ENCODE measurements at regions not wholly inside any gene's neighbourhood (a gene's known extent, or its start where the extent isn't known, plus 50 kb on each side); places are given as distances from the start of the nearest gene placed in this dataset.

DNA sequence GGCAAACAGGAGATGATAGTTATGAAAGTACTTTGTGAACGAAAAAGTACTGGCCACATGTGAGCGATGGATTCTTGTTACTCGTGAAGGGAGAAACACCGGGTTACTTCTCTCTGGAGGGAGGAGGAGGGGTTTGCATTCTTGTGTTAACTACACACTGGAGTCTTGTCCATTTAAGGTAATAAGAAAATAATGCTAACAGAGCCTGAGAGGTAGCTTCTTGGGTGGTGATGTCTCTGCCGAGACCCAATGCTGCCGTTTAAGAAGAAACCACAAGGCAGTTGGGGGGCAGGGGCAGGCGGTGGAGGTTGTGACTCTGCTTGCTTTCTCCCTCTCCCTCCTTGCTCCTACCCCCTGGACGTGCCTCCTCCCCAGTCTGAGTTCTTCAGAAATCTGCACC is 100.9 kb upstream of the ROPN1 start:
- Histone ChIP-seq H3K4me2 (ENCODE audit: extremely low read depth, insufficient read depth, low read length) (no peak overlapping the region), H3K36me3 (ENCODE audit: control insufficient read depth, insufficient read depth, low read length) (no peaks in the 10 kb centered on the region), H3K27me3 (ENCODE audit: control insufficient read depth, insufficient read depth, low read length) (peaks cover 3% of the 10 kb centered on the region), H3K9me3 (ENCODE audit: control insufficient read depth, insufficient read depth, low read depth, low read length) (no peaks in the 10 kb centered on the region), H2AFZ (ENCODE audit: low read length) (no peak overlapping the region), H3K4me1 (ENCODE audit: control insufficient read depth, extremely low read depth, insufficient read depth, low read length) (no peaks in the 10 kb centered on the region), H3K79me2 (ENCODE audit: control insufficient read depth, insufficient read depth, low read length) (no peaks in the 10 kb centered on the region), H3K9ac (ENCODE audit: insufficient read depth, low read length) (no peak overlapping the region), H3K4me3 (replicated peaks in 1 of 4; ENCODE audit: control extremely low read depth in 1 of 4, insufficient read depth in 1 of 4, low read depth in 3 of 4, low read length in 4 of 4) (no peak overlapping the region), H4K20me1 (ENCODE audit: control insufficient read depth, extremely low read depth, insufficient read depth, low read length) (no peaks in the 10 kb centered on the region), H3K27ac (ENCODE audit: insufficient read depth, low read length) (no peak overlapping the region)
- TF ChIP-seq, protein P1, sequence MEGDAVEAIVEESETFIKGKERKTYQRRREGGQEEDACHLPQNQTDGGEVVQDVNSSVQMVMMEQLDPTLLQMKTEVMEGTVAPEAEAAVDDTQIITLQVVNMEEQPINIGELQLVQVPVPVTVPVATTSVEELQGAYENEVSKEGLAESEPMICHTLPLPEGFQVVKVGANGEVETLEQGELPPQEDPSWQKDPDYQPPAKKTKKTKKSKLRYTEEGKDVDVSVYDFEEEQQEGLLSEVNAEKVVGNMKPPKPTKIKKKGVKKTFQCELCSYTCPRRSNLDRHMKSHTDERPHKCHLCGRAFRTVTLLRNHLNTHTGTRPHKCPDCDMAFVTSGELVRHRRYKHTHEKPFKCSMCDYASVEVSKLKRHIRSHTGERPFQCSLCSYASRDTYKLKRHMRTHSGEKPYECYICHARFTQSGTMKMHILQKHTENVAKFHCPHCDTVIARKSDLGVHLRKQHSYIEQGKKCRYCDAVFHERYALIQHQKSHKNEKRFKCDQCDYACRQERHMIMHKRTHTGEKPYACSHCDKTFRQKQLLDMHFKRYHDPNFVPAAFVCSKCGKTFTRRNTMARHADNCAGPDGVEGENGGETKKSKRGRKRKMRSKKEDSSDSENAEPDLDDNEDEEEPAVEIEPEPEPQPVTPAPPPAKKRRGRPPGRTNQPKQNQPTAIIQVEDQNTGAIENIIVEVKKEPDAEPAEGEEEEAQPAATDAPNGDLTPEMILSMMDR (conservative IDR thresholded peaks at IDR 0.05 in 1 of 2, IDR thresholded peaks at IDR 0.05 in 1 of 2; ENCODE audit: low read depth in 1 of 2, low read length in 2 of 2) = no peak
- TF ChIP-seq EZH2 (IDR thresholded peaks at IDR 0.05; ENCODE audit: low read length, missing control alignments) = no peak
- DNase-seq (ENCODE audit: low read depth in 2 of 2) = peak in 1 of 2 donors; percentile 91

- no peak overlapping the region for H2AFZ ChIP-seq (ENCODE audit: low read length)
- H3K9me3 ChIP-seq (ENCODE audit: control insufficient read depth, insufficient read depth, low read depth, low read length) = no peaks in the 10 kb centered on the region
- H3K4me1 ChIP-seq (ENCODE audit: control insufficient read depth, extremely low read depth, insufficient read depth, low read length) = no peaks in the 10 kb centered on the region
- no peaks in the 10 kb centered on the region for H3K36me3 ChIP-seq (ENCODE audit: control insufficient read depth, insufficient read depth, low read length)
- no peak for TF ChIP-seq EZH2 (IDR thresholded peaks at IDR 0.05; ENCODE audit: low read length, missing control alignments)
- TF ChIP-seq, protein P1 (conservative IDR thresholded peaks at IDR 0.05 in 1 of 2, IDR thresholded peaks at IDR 0.05 in 1 of 2; ENCODE audit: low read depth in 1 of 2, low read length in 2 of 2) = no peak
- peaks cover 3% of the 10 kb centered on the region for H3K27me3 ChIP-seq (ENCODE audit: control insufficient read depth, insufficient read depth, low read length)
- H3K4me3 ChIP-seq (replicated peaks in 1 of 4; ENCODE audit: control extremely low read depth in 1 of 4, insufficient read depth in 1 of 4, low read depth in 3 of 4, low read length in 4 of 4) = no peak overlapping the region
- peak in 1 of 2 donors; percentile 53 for DNase-seq (ENCODE audit: low read depth in 2 of 2)
- no peak overlapping the region for H3K27ac ChIP-seq (ENCODE audit: insufficient read depth, low read length)
- H4K20me1 ChIP-seq (ENCODE audit: control insufficient read depth, extremely low read depth, insufficient read depth, low read length) = no peaks in the 10 kb centered on the region
- H3K4me2 ChIP-seq (ENCODE audit: extremely low read depth, insufficient read depth, low read length) = no peak overlapping the region
- no peak overlapping the region for H3K9ac ChIP-seq (ENCODE audit: insufficient read depth, low read length)
- no peaks in the 10 kb centered on the region for H3K79me2 ChIP-seq (ENCODE audit: control insufficient read depth, insufficient read depth, low read length)
Measured at GRCh38 chr3:124094496-124094895, 102.6 kb upstream of the ROPN1 start.

GRCh38 chr3:124097362-124098131 is 105.6 kb upstream of the ROPN1 start:
- peak in 1 of 2 donors; percentile 62 for DNase-seq (ENCODE audit: low read depth in 2 of 2)
- Histone ChIP-seq H3K4me1 (ENCODE audit: control insufficient read depth, extremely low read depth, insufficient read depth, low read length) (no peaks in the 10 kb centered on the region), H2AFZ (ENCODE audit: low read length) (no peak overlapping the region), H3K27ac (ENCODE audit: insufficient read depth, low read length) (no peak overlapping the region), H3K79me2 (ENCODE audit: control insufficient read depth, insufficient read depth, low read length) (no peaks in the 10 kb centered on the region), H3K27me3 (ENCODE audit: control insufficient read depth, insufficient read depth, low read length) (peaks cover 6% of the 10 kb centered on the region), H3K4me2 (ENCODE audit: extremely low read depth, insufficient read depth, low read length) (no peak overlapping the region), H3K4me3 (replicated peaks in 1 of 4; ENCODE audit: control extremely low read depth in 1 of 4, insufficient read depth in 1 of 4, low read depth in 3 of 4, low read length in 4 of 4) (no peak overlapping the region), H4K20me1 (ENCODE audit: control insufficient read depth, extremely low read depth, insufficient read depth, low read length) (no peaks in the 10 kb centered on the region), H3K9ac (ENCODE audit: insufficient read depth, low read length) (no peak overlapping the region), H3K36me3 (ENCODE audit: control insufficient read depth, insufficient read depth, low read length) (no peaks in the 10 kb centered on the region), H3K9me3 (ENCODE audit: control insufficient read depth, insufficient read depth, low read depth, low read length) (no peaks in the 10 kb centered on the region)
- no peak for TF ChIP-seq EZH2 (IDR thresholded peaks at IDR 0.05; ENCODE audit: low read length, missing control alignments)
- TF ChIP-seq, protein P1 (conservative IDR thresholded peaks at IDR 0.05 in 1 of 2, IDR thresholded peaks at IDR 0.05 in 1 of 2; ENCODE audit: low read depth in 1 of 2, low read length in 2 of 2) = no peak

Data from fibroblast of lung (primary cell).